ENCODE measurements at regions not wholly inside any gene's neighbourhood (a gene's known extent, or its start where the extent isn't known, plus 50 kb on each side); places are given as distances from the start of the nearest gene placed in this dataset.

DNA sequence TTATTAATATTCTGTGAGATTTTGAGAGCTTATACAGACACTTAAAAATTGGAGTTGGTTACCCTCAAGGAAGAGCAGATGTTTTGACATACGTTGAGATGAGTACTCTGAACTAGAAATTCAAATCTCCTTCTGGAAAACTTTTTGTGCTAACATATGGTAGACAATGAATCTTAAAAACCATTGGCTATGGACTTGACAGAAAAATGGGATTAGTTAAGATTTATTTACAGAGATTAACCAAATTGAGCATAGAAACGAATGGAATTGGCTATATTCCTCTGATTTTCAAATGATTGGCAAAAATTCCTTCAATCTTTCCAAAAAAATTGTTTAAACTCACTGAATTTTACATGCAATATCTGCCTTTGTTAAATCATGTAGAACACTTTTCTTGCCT, 1392.9 kb downstream of the BRINP3 start (continued):
- no peak for TF ChIP-seq ZNF114 (CRISPR knock-in tag; IDR thresholded peaks at IDR 0.05)
- no peak for TF ChIP-seq NANOG (IDR thresholded peaks at IDR 0.05; ENCODE audit: borderline replicate concordance)

GRCh38 chr1:189103956-189104355, 1373.7 kb downstream of the BRINP3 start:
- H2AFZ ChIP-seq = no peak overlapping the region
- H3K36me3 ChIP-seq (ENCODE audit: insufficient read depth) = no peaks in the 10 kb centered on the region
- no peaks in the 10 kb centered on the region for H3K36me3 Mint-ChIP-seq (ENCODE audit: low read depth)
- H3K4me3 Mint-ChIP-seq = no peak overlapping the region
- H3K27me3 Mint-ChIP-seq (ENCODE audit: insufficient read depth, low read depth, poor library complexity) = no peaks in the 10 kb centered on the region
- H3K27ac ChIP-seq (ENCODE audit: low read depth) = no peak overlapping the region
- no peak overlapping the region for H3K4me2 ChIP-seq
- no peaks in the 10 kb centered on the region for H3K79me2 ChIP-seq (replicated peaks; ENCODE audit: insufficient read depth)
- no peaks in the 10 kb centered on the region for H4K20me1 ChIP-seq (replicated peaks; ENCODE audit: insufficient read depth)
- DNase-seq (ENCODE audit: low spot score) (no peak), ATAC-seq (no peak)
- TF ChIP-seq STAT1 (IDR thresholded peaks at IDR 0.05; ENCODE audit: unreplicated experiment) = no peak
- no peak for TF ChIP-seq POLR2AphosphoS5 (IDR thresholded peaks at IDR 0.05; ENCODE audit: low read depth)
- TF ChIP-seq REST (IDR thresholded peaks at IDR 0.05; ENCODE audit: unreplicated experiment) = no peak
- no peak for TF ChIP-seq JUNB (IDR thresholded peaks at IDR 0.05; ENCODE audit: unreplicated experiment)
- TF ChIP-seq, protein P1, sequence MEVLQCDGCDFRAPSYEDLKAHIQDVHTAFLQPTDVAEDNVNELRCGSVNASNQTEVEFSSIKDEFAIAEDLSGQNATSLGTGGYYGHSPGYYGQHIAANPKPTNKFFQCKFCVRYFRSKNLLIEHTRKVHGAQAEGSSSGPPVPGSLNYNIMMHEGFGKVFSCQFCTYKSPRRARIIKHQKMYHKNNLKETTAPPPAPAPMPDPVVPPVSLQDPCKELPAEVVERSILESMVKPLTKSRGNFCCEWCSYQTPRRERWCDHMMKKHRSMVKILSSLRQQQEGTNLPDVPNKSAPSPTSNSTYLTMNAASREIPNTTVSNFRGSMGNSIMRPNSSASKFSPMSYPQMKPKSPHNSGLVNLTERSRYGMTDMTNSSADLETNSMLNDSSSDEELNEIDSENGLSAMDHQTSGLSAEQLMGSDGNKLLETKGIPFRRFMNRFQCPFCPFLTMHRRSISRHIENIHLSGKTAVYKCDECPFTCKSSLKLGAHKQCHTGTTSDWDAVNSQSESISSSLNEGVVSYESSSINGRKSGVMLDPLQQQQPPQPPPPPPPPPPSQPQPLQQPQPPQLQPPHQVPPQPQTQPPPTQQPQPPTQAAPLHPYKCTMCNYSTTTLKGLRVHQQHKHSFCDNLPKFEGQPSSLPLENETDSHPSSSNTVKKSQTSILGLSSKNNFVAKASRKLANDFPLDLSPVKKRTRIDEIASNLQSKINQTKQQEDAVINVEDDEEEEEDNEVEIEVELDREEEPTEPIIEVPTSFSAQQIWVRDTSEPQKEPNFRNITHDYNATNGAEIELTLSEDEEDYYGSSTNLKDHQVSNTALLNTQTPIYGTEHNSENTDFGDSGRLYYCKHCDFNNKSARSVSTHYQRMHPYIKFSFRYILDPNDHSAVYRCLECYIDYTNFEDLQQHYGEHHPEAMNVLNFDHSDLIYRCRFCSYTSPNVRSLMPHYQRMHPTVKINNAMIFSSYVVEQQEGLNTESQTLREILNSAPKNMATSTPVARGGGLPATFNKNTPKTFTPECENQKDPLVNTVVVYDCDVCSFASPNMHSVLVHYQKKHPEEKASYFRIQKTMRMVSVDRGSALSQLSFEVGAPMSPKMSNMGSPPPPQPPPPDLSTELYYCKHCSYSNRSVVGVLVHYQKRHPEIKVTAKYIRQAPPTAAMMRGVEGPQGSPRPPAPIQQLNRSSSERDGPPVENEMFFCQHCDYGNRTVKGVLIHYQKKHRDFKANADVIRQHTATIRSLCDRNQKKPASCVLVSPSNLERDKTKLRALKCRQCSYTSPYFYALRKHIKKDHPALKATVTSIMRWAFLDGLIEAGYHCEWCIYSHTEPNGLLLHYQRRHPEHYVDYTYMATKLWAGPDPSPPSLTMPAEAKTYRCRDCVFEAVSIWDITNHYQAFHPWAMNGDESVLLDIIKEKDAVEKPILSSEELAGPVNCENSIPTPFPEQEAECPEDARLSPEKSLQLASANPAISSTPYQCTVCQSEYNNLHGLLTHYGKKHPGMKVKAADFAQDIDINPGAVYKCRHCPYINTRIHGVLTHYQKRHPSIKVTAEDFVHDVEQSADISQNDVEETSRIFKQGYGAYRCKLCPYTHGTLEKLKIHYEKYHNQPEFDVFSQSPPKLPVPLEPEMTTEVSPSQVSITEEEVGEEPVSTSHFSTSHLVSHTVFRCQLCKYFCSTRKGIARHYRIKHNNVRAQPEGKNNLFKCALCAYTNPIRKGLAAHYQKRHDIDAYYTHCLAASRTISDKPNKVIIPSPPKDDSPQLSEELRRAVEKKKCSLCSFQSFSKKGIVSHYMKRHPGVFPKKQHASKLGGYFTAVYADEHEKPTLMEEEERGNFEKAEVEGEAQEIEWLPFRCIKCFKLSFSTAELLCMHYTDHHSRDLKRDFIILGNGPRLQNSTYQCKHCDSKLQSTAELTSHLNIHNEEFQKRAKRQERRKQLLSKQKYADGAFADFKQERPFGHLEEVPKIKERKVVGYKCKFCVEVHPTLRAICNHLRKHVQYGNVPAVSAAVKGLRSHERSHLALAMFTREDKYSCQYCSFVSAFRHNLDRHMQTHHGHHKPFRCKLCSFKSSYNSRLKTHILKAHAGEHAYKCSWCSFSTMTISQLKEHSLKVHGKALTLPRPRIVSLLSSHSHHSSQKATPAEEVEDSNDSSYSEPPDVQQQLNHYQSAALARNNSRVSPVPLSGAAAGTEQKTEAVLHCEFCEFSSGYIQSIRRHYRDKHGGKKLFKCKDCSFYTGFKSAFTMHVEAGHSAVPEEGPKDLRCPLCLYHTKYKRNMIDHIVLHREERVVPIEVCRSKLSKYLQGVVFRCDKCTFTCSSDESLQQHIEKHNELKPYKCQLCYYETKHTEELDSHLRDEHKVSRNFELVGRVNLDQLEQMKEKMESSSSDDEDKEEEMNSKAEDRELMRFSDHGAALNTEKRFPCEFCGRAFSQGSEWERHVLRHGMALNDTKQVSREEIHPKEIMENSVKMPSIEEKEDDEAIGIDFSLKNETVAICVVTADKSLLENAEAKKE (CRISPR knock-in tag; IDR thresholded peaks at IDR 0.05) = no peak
- TF ChIP-seq CREB1 (CRISPR knock-in tag; IDR thresholded peaks at IDR 0.05; ENCODE audit: low read depth) = no peak
- TF ChIP-seq EZH2phosphoT487 (IDR thresholded peaks at IDR 0.05; ENCODE audit: unreplicated experiment) = no peak
- TF ChIP-seq CTCF (conservative IDR thresholded peaks at IDR 0.05; ENCODE audit: low read depth in 2 of 2) = no peak
- TF ChIP-seq NANOG (IDR thresholded peaks at IDR 0.05; ENCODE audit: borderline replicate concordance) = no peak
- TF ChIP-seq, protein P2, sequence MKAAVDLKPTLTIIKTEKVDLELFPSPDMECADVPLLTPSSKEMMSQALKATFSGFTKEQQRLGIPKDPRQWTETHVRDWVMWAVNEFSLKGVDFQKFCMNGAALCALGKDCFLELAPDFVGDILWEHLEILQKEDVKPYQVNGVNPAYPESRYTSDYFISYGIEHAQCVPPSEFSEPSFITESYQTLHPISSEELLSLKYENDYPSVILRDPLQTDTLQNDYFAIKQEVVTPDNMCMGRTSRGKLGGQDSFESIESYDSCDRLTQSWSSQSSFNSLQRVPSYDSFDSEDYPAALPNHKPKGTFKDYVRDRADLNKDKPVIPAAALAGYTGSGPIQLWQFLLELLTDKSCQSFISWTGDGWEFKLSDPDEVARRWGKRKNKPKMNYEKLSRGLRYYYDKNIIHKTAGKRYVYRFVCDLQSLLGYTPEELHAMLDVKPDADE (IDR thresholded peaks at IDR 0.05) = no peak
- no peak for TF ChIP-seq ZNF114 (CRISPR knock-in tag; IDR thresholded peaks at IDR 0.05)
- TF ChIP-seq EZH2 (IDR thresholded peaks at IDR 0.05; ENCODE audit: low read depth, unreplicated experiment) = no peak
- no peak for TF ChIP-seq ZNF331 (CRISPR knock-in tag; IDR thresholded peaks at IDR 0.05; ENCODE audit: low read depth)
- H3K9me2 ChIP-seq (ENCODE audit: insufficient read depth) = no peaks in the 10 kb centered on the region
- no peak overlapping the region for H3K4me3 ChIP-seq
- no peaks in the 10 kb centered on the region for H3K4me1 Mint-ChIP-seq
- H3K9me3 Mint-ChIP-seq = no peaks in the 10 kb centered on the region
- no peaks in the 10 kb centered on the region for H3K4me1 ChIP-seq (ENCODE audit: insufficient read depth)
- no peaks in the 10 kb centered on the region for H3F3A ChIP-seq (replicated peaks; ENCODE audit: low read depth)
- no peaks in the 10 kb centered on the region for H3K27me3 ChIP-seq (ENCODE audit: insufficient read depth)
- H3K27ac Mint-ChIP-seq = no peak overlapping the region

Measured in GM23338 (cell line).